Superior temporal gyrus (tissue), 1 donor: ENCODE measurements at regions not wholly inside any gene's neighbourhood (a gene's known extent, or its start where the extent isn't known, plus 50 kb on each side); places are given as distances from the start of the nearest gene placed in this dataset.

ENCODE experiments used
- DNase-seq: peaks from one replicate; pipeline ENCODE4 v3.0.0-alpha.2; 2016; ENCODE audit errors: extremely low spot score

- DNase-seq, result no peak
Observed at GRCh38 chr10:44326474-44327030, 58.3 kb downstream of the CXCL12 start.

- DNase-seq, result no peak
Observed at GRCh38 chr10:44325596-44326307, 59.1 kb downstream of the CXCL12 start.

- DNase-seq, result no peak
Observed at GRCh38 chr10:44325157-44325556, 59.7 kb downstream of the CXCL12 start.

- no peak for DNase-seq
Observed at GRCh38 chr10:44323838-44324237, 61.1 kb downstream of the CXCL12 start.

- no peak for DNase-seq
Observed at GRCh38 chr10:44322137-44322536, 62.8 kb downstream of the CXCL12 start.

- no peak for DNase-seq
Observed at GRCh38 chr10:44320756-44321155, 64.1 kb downstream of the CXCL12 start.

GRCh38 chr10:44317856-44318255, 67.0 kb downstream of the CXCL12 start:
- no peak for DNase-seq

GRCh38 chr10:44316922-44317215, 68.0 kb downstream of the CXCL12 start:
- DNase-seq, result no peak

- no peak for DNase-seq
Observed at GRCh38 chr10:44316187-44316921, 68.5 kb downstream of the CXCL12 start.

GRCh38 chr10:44314802-44315460, 70.0 kb downstream of the CXCL12 start:
- no peak for DNase-seq

- DNase-seq, result no peak
Observed at GRCh38 chr10:44313761-44314165, 71.1 kb downstream of the CXCL12 start.

- DNase-seq, result no peak
Observed at GRCh38 chr10:44312401-44312800, 72.5 kb downstream of the CXCL12 start.

- DNase-seq, result no peak
Observed at GRCh38 chr10:44311563-44312051, 73.3 kb downstream of the CXCL12 start.

GRCh38 chr10:44310762-44311562, 73.9 kb downstream of the CXCL12 start:
- DNase-seq, result peak; percentile 83

GRCh38 chr10:44309939-44310761, 74.7 kb downstream of the CXCL12 start:
- no peak for DNase-seq

- no peak for DNase-seq
Observed at GRCh38 chr10:44309361-44309760, 75.5 kb downstream of the CXCL12 start.

GRCh38 chr10:44308935-44309334, 76.0 kb downstream of the CXCL12 start:
- no peak for DNase-seq

- DNase-seq, result no peak
Observed at GRCh38 chr10:44307691-44308090, 77.2 kb downstream of the CXCL12 start.

- DNase-seq, result no peak
Observed at GRCh38 chr10:44306762-44307161, 78.1 kb downstream of the CXCL12 start.

GRCh38 chr10:44306147-44306710, 78.7 kb downstream of the CXCL12 start:
- DNase-seq, result no peak
